GM12875 (cell line): ENCODE measurements at regions not wholly inside any gene's neighbourhood (a gene's known extent, or its start where the extent isn't known, plus 50 kb on each side); places are given as distances from the start of the nearest gene placed in this dataset.

Source experiments
- H3K4me3 ChIP-seq: one replicate; pipeline ENCODE4 v1.5.1; 2011; ENCODE audit warnings: low read depth, low read length, control low read depth
- CTCF ChIP-seq: IDR thresholded peaks from 2 replicates; pipeline ENCODE4 v1.5.1; 2011; ENCODE audit warnings: low read depth, mild to moderate bottlenecking, control low read depth, inconsistent platforms, low read length, moderate library complexity, borderline replicate concordance; ENCODE audit not compliant: insufficient read depth

- TF ChIP-seq CTCF, result no peak
- H3K4me3 ChIP-seq, result no peak overlapping the region
These were observed 1141.8 kb upstream of the PCDH7 start for GRCh38 chr4:29578329-29578728.

GRCh38 chr4:29581457-29581856, 1138.7 kb upstream of the PCDH7 start:
- TF ChIP-seq CTCF, result no peak
- H3K4me3 ChIP-seq, result no peak overlapping the region

GRCh38 chr4:29588617-29589016, 1131.6 kb upstream of the PCDH7 start:
- no peak for TF ChIP-seq CTCF

GRCh38 chr4:29596228-29596627, 1123.9 kb upstream of the PCDH7 start:
- H3K4me3 ChIP-seq, result no peak overlapping the region
- no peak for TF ChIP-seq CTCF

More at GRCh38 chr4:29588617-29589016, 1131.6 kb upstream of the PCDH7 start:
- no peak overlapping the region for H3K4me3 ChIP-seq

- H3K4me3 ChIP-seq, result no peak overlapping the region
- TF ChIP-seq CTCF, result no peak
These were observed 1101.0 kb upstream of the PCDH7 start for GRCh38 chr4:29619168-29619567.

- H3K4me3 ChIP-seq, result no peak overlapping the region
- no peak for TF ChIP-seq CTCF
These were observed 1088.0 kb upstream of the PCDH7 start for GRCh38 chr4:29632199-29632598.

- H3K4me3 ChIP-seq, result no peak overlapping the region
- no peak for TF ChIP-seq CTCF
These were observed 1083.2 kb upstream of the PCDH7 start for GRCh38 chr4:29636961-29637360.
